ENCODE measurements at regions not wholly inside any gene's neighbourhood (a gene's known extent, or its start where the extent isn't known, plus 50 kb on each side); places are given as distances from the start of the nearest gene placed in this dataset.
"Not testable (repeated sequence)": the region's sequence is repeated elsewhere in the genome, so short reads cannot be mapped to it uniquely, and the experiment has no call there.

- no peak for DNase-seq
Measured at GRCh38 chr2:19198381-19198780, 160.0 kb downstream of the OSR1 start.

DNA sequence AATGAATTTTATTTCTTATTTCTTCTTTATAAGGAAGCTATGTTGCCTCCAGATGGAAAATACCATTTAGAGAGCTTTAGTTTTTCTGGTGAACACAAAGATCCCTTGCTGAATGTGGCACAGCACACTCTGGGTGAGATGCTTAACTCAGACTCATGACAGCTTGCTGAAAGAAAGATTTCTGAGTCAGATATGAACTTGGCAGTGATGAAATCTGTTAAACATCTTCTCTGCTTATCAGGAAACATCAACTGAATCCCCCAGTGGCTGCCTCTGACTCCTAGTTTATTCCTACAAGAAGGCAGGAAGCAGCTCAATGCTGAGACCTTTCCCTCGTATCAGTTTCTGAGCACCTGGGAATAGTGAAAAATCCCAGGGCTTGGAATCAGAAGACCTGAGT lies 162.8 kb downstream of the OSR1 start:
- DNase-seq = no peak

- no peak for DNase-seq
Measured at GRCh38 chr2:19189391-19189790, 169.0 kb downstream of the OSR1 start.

DNA sequence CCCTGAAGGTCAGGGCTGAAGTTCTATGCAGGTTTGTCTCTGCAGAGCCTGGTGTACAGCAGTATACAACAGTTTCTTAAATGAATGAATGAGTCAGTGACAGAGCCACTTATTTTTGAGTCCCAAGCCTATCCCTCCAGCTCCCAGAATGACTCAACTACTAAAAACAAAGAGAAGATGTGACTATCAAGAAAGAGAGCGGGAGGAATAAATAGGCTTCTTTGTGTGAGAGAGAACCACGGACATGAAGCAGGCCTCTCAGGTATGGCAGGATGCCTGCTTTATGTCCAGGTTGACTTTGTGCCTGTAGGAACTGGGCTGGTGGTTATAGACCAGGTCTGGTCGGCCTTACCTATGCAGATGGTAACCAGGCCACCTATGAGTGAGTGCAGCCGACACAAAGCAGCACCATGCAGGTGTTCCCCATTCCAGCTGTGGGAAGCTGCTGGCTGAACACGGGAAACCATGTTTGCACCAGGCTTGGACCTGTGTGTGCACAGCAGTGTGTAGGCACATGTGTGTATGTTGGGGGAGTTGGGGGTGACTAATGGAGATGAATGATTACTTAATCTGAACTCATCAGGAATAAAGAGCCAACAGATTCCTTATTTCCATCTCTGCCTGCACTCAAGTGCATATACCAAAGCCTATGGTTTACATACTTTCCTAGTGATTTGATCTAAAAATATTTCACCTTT lies 171.0 kb downstream of the OSR1 start:
- DNase-seq = no peak

- no peak for DNase-seq
Measured at GRCh38 chr2:19185086-19185485, 173.3 kb downstream of the OSR1 start.

- no peak for DNase-seq
Measured at GRCh38 chr2:19178175-19178574, 180.2 kb downstream of the OSR1 start.

DNA sequence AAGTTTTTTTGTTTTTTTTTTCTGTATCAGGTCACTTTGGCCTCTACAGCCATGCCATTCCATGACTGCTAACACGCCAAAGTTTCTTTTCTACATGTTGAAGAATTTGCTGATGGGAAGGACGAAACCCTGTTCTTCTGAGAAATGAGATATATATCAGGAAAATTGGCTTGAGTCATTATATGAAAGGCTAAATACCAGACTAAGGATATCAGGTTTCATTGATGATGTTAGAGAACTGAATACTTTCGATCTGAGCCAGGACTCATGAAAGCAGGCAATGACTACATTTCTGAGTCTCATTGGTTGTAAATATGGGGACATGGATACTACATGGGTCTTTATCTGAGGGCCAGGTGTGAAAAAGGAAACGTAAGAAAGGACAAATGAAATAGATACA lies 181.4 kb downstream of the OSR1 start:
- DNase-seq = no peak

- DNase-seq = no peak
Measured at GRCh38 chr2:19176172-19176852, 182.1 kb downstream of the OSR1 start.

DNA sequence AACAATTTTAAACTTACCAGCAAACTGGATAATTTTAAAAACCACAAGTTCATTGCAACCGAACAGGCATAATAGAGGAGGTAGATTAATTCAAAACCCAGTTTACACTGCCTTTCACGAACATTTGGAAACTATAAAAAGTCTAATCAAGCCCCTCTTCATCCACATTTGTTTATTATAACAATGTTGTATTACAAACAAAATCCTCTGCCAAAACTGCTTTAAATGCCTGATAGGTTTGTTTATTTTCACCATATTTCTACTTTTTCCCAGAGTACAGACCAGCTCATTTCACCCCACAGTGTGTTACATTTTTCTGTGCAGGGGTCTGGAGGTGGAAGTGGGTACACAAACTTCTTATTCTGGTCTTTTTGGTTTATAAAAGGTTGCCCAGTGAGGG lies 184.2 kb downstream of the OSR1 start:
- DNase-seq = no peak

- DNase-seq = no peak
Measured at GRCh38 chr2:19171409-19171808, 187.0 kb downstream of the OSR1 start.

- DNase-seq = no peak
Measured at GRCh38 chr2:19169134-19169768, 189.2 kb downstream of the OSR1 start.

DNA sequence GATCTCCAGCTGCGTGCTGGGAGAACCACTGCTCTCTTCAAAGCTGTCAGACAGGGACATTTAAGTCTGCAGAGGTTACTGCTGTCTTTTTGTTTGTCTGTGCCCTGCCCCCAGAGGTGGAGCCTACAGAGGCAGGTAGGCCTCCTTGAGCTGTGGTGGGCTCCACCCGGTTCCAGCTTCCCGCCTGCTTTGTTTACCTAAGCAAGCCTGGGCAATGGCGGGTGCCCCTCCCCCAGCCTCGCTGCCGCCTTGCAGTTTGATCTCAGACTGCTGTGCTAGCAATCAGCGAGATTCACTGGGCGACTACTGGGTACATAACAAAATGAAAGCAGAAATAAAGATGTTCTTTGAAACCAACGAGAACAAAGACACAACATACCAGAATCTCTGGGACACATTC lies 194.3 kb downstream of the OSR1 start:
- not testable (repeated sequence) for DNase-seq

DNA sequence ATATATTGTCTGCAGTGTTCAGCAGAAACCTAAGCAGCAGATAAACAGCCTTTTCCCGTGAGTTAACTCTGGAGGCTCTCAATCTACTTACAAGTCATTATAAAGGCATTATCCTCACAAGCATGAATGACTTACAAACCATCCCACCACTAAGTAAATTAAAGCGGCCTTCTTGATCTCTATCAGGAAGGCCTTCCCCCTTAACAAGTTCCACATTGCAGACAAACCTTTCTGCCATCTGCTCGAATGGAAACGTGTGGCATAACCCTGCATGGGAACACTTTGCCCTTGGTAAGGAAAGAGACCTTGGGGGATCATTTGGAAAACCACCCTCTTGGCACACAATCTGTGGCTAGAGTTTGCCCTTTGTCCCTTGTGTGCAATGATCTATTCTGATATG lies 199.5 kb downstream of the OSR1 start:
- no peak for DNase-seq

GRCh38 chr2:19158211-19158610 lies 200.2 kb downstream of the OSR1 start:
- DNase-seq = no peak

DNA sequence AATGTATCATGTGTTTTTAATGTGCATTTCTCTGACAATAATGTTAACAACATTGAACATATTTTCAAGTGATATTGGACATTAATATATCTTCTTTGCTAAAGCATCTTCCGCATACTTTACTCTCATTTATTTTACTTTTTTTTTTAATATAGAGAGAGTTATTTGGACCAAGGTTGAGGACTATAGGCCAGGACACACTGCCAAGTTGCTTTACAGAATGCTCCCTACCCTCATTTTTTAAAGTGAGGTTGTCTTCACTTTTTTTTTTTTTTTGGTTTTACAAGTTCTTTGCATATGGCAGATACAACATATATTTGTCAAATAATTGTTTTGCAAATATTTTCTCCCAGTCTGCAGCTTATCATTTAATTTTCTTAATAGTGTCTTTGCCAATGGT lies 201.8 kb downstream of the OSR1 start:
- DNase-seq = no peak

DNA sequence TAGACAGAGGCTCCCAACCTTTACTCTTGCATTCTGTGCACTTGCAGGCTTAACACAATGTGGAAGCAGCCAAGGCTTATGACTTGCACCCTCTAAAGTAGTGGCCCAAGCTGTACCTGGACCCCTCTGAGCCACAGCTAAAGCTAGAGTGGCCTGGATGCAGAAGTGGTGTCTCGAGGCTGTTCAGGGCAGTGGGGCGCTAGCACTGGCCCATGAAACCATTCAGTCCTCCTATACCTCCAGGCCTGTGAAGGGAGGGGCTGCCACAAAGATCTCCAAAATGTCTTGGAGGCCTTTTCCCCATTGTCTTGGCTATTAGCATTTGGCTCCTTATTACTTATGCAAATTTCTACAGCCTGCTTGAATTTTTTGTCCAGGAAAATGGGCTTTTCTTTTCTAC lies 207.7 kb downstream of the OSR1 start:
- DNase-seq = no peak

GRCh38 chr2:19146867-19147266 lies 211.6 kb downstream of the OSR1 start:
- no peak for DNase-seq

DNA sequence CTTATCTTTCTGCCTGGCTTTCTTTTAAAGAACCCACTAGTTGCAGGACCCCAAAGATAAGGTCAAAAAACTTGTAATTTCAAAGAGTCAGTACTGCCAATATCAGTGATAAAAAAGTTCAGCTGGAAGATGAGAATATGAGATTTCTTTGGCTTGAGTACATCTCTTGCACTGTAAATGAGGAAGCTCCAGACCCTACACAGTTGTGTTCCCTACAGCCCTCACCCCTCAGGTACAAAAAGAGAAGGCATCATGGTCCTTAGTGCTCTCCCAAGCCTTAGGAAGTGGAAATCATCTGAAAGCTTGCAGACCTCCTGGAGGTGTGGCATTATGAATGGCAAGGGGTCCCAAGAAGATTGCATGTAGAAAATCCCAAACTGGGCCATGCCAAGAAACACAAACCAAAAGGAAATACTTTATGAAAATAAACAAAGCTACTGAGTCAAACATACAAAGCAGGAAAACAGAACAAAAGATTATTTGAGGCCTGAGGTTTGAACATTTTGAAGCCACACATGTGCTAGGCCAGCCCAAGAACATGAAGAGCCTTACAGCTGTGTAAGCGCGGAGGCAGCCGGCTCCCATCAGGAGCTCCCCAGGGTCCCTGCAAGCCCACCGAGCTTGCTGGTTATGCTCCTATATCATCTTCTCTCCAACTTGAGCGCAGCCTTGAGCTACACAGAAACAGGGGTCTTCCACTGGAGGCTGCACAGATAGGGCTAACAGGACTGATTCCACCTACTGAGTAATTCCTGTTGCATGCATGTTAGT lies 217.0 kb downstream of the OSR1 start:
- no peak for DNase-seq

GRCh38 chr2:19140463-19141208 lies 217.8 kb downstream of the OSR1 start:
- DNase-seq = no peak

GRCh38 chr2:19139386-19139785 lies 219.0 kb downstream of the OSR1 start:
- DNase-seq = no peak

- DNase-seq = no peak
Measured at GRCh38 chr2:19138264-19138825, 220.1 kb downstream of the OSR1 start.

- no peak for DNase-seq
Measured at GRCh38 chr2:19137433-19137832, 221.0 kb downstream of the OSR1 start.

DNA sequence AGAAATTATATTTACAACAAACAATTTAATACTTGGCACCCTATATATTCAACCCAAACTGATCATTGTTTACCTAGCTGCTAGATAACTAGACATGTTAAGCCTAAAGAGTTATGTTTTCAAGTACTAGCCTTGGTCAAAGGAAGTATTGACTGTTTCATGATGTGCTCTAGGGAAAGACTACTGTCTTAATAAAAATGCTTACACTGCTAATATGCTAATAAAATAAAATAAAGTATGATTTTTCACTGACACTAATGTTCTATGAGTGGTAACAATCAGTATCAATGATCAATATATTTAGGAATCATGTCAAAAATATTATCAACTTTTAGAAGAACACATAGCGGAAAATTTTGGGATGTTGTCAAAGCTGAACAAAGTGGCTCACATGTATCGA lies 225.5 kb downstream of the OSR1 start:
- DNase-seq = no peak
